Kidney epithelial cell (primary cell): ENCODE measurements at regions not wholly inside any gene's neighbourhood (a gene's known extent, or its start where the extent isn't known, plus 50 kb on each side); places are given as distances from the start of the nearest gene placed in this dataset.

Source experiments
- DNase-seq: peaks from one replicate; pipeline ENCODE4 v3.0.0-alpha.2; 2010; ENCODE audit warnings: low read depth
- H3K27me3 ChIP-seq: 2 replicates; pipeline ENCODE4 v1.6.0; 2011; ENCODE audit warnings: low read length; ENCODE audit not compliant: control insufficient read depth, insufficient read depth
- H3K36me3 ChIP-seq: 2 replicates; pipeline ENCODE4 v1.5.1; 2011; ENCODE audit warnings: low read length; ENCODE audit not compliant: control insufficient read depth, insufficient read depth
- H3K4me3 ChIP-seq: 2 replicates; pipeline ENCODE4 v1.5.1; 2011; ENCODE audit warnings: low read depth, mild to moderate bottlenecking, control low read depth, low read length
- TF ChIP-seq, protein P1 (sequence below): IDR thresholded peaks from 2 replicates; pipeline ENCODE4 v1.5.1; 2011; ENCODE audit warnings: mild to moderate bottlenecking, moderate library complexity, low read length, control low read depth, inconsistent platforms; ENCODE audit not compliant: insufficient read depth, poor library complexity, severe bottlenecking

DNA sequence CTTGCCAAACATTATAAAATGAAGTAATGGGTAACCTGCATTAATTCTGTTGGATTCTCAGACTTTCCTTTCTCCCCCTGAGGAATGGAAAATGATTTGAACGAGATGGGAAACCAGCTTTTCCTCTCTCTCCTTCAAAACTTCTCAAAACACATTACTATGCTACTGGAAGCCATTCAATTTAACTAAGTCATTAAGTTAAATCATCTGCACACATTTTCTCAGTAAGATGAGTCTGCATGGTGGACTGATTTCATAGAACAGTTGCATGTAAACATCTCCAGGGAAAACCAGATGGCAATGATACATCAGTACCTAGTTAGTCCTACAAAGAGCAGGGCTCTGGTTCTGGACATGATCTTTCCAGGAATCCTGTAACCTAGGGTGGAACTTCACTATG lies 59.9 kb downstream of the BMP4 start:
- no peaks in the 10 kb centered on the region for H3K36me3 ChIP-seq

GRCh38 chr14:53894456-53894855 lies 62.2 kb downstream of the BMP4 start:
- TF ChIP-seq, protein P1, sequence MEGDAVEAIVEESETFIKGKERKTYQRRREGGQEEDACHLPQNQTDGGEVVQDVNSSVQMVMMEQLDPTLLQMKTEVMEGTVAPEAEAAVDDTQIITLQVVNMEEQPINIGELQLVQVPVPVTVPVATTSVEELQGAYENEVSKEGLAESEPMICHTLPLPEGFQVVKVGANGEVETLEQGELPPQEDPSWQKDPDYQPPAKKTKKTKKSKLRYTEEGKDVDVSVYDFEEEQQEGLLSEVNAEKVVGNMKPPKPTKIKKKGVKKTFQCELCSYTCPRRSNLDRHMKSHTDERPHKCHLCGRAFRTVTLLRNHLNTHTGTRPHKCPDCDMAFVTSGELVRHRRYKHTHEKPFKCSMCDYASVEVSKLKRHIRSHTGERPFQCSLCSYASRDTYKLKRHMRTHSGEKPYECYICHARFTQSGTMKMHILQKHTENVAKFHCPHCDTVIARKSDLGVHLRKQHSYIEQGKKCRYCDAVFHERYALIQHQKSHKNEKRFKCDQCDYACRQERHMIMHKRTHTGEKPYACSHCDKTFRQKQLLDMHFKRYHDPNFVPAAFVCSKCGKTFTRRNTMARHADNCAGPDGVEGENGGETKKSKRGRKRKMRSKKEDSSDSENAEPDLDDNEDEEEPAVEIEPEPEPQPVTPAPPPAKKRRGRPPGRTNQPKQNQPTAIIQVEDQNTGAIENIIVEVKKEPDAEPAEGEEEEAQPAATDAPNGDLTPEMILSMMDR = no peak
- no peak for DNase-seq

More for the DNA sequence above, 59.9 kb downstream of the BMP4 start:
- no peak for DNase-seq
- Histone ChIP-seq H3K4me3 (no peak overlapping the region), H3K27me3 (no peaks in the 10 kb centered on the region)
- TF ChIP-seq, protein P1 = no peak

GRCh38 chr14:53893374-53893773 lies 63.3 kb downstream of the BMP4 start:
- no peak for DNase-seq
- TF ChIP-seq, protein P1 = no peak
- H3K36me3 ChIP-seq = no peaks in the 10 kb centered on the region
- no peak overlapping the region for H3K4me3 ChIP-seq
- no peaks in the 10 kb centered on the region for H3K27me3 ChIP-seq

More at GRCh38 chr14:53894456-53894855, 62.2 kb downstream of the BMP4 start:
- Histone ChIP-seq H3K4me3 (no peak overlapping the region), H3K27me3 (no peaks in the 10 kb centered on the region), H3K36me3 (no peaks in the 10 kb centered on the region)

DNA sequence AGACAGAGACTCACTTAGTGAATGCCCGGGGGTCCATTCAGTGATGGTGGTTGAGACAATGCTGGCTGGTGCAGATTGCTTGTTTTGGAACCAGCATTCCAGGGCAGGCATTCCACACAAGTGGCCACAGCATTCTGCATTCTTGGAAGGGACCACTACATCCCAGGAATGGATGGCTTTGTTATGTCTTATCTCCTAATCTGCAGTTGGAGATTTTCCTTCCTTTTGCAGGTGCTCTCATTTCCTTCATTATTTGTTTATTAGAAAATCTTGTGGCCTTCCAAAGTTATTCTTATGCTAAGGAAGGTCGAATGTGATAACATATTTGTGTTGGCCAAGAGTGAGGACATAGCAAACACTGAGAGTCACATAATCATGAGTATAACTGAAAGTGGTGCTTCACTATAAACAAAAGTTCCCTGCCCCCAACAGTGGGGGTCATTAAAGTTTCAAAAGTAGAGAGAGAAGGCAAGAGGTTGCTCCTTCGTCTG lies 66.0 kb downstream of the BMP4 start:
- TF ChIP-seq, protein P1 = no peak
- Histone ChIP-seq H3K36me3 (no peaks in the 10 kb centered on the region), H3K27me3 (no peaks in the 10 kb centered on the region), H3K4me3 (no peak overlapping the region)
- no peak for DNase-seq

DNA sequence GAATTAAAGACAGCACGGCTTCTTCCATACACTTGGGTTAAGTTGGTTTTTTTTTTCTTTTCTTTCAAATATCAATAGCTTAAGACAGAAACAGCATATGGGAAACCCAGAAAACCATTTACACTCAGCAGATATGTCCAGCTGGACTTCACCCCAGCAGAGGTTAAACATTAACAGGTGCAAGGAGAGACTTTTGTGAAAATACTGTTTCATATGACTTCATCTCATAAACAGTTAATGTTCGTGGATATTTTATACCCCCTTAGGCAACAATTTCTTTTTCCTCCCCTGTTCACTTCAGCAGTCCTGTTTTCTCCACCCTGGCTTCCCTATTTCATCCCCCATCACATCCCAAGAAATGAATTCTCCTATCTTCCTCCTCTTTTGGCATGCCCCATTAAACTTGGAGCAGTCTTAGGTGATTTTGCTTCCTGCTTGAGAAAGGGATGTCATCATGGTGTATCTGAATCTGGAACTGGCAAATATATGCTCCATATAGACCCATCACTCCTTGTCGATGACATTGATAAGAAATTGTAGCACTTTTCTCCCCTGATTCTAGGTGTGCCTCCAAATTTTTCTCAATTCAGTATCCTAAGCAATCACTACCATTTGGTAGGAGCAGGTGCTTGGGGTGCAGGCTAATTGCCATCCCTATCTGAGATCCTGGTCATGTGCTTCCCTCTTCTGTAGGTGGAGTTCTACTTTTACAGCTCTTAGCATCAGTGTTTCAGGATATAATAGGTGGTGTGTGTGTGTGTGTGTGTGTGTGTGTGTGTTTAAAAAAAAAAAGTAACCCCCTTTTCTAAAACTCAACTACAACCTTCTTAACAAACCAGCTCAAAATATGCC lies 67.9 kb downstream of the BMP4 start:
- Histone ChIP-seq H3K4me3 (no peak overlapping the region), H3K36me3 (no peaks in the 10 kb centered on the region), H3K27me3 (no peaks in the 10 kb centered on the region)
- TF ChIP-seq, protein P1 = no peak
- no peak for DNase-seq
